ENCODE measurements at regions not wholly inside any gene's neighbourhood (a gene's known extent, or its start where the extent isn't known, plus 50 kb on each side); places are given as distances from the start of the nearest gene placed in this dataset.

DNA sequence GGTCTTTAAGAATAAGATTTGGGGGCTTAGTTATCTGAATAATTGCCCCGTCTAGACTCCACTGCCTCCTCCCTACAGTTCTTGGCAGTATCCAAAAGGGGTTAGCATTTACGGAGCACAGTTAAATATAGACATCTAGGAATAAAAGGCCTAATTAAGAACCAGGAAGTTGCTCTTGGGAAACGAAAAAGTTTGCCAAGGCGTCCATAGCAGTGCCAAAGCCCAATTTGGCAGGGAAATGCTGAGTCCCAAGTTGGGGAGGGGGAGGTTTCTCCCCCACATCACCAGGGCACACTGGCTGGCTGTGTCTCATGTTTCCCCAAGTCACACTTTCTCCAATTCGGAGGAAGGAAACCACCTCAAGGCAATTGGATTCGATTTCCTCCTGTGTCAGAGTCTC lies 338.7 kb downstream of the FBXW7 start:
- no peak overlapping the region for H3K4me3 Mint-ChIP-seq
- TF ChIP-seq, protein P1, sequence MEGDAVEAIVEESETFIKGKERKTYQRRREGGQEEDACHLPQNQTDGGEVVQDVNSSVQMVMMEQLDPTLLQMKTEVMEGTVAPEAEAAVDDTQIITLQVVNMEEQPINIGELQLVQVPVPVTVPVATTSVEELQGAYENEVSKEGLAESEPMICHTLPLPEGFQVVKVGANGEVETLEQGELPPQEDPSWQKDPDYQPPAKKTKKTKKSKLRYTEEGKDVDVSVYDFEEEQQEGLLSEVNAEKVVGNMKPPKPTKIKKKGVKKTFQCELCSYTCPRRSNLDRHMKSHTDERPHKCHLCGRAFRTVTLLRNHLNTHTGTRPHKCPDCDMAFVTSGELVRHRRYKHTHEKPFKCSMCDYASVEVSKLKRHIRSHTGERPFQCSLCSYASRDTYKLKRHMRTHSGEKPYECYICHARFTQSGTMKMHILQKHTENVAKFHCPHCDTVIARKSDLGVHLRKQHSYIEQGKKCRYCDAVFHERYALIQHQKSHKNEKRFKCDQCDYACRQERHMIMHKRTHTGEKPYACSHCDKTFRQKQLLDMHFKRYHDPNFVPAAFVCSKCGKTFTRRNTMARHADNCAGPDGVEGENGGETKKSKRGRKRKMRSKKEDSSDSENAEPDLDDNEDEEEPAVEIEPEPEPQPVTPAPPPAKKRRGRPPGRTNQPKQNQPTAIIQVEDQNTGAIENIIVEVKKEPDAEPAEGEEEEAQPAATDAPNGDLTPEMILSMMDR (IDR thresholded peaks at IDR 0.05): no peak
- Histone ChIP-seq H4K20me1 (ENCODE audit: insufficient read depth, low read length) (no peaks in the 10 kb centered on the region), H3K36me3 (replicated peaks in 1 of 2; ENCODE audit: control insufficient read depth in 1 of 2, insufficient read depth in 2 of 2, low read length in 2 of 2) (no peaks in the 10 kb centered on the region), H3K79me2 (ENCODE audit: insufficient read depth, low read length) (no peaks in the 10 kb centered on the region), H2AFZ (ENCODE audit: insufficient read depth, low read depth, low read length, poor library complexity, severe bottlenecking) (no peak overlapping the region), H3K9me3 (replicated peaks in 1 of 2; ENCODE audit: control insufficient read depth in 1 of 2, insufficient read depth in 1 of 2, low read length in 2 of 2) (no peaks in the 10 kb centered on the region), H3K4me3 (replicated peaks in 1 of 3; ENCODE audit: low read depth in 2 of 3, low read length in 3 of 3) (no peak overlapping the region), H3K4me1 (ENCODE audit: control insufficient read depth in 1 of 2, insufficient read depth in 2 of 2, low read length in 2 of 2) (no peaks in the 10 kb centered on the region), H3K27ac (ENCODE audit: low read depth in 1 of 2, low read length in 2 of 2) (no peak overlapping the region), H3K4me2 (replicated peaks; ENCODE audit: extremely low read depth, low read length, poor library complexity, severe bottlenecking) (no peak overlapping the region), H3K27me3 (ENCODE audit: control insufficient read depth in 2 of 2, insufficient read depth in 2 of 2, low read length in 2 of 2) (no peaks in the 10 kb centered on the region), H3K9ac (ENCODE audit: insufficient read depth, low read length, poor library complexity, severe bottlenecking) (no peak overlapping the region)
- intact Hi-C loops (cut with micrococcal nuclease): no loop called here
- H3K27ac Mint-ChIP-seq: no peak overlapping the region
- H3K9me3 Mint-ChIP-seq: peaks cover 0 to 7% (median 0%) of the 10 kb centered on the region in 7 donors
- H3K27me3 Mint-ChIP-seq (ENCODE audit: low read depth in 3 of 3): peaks cover 0 to 3% (median 1%) of the 10 kb centered on the region in 3 donors
- no peak for DNase-seq
- H3K36me3 Mint-ChIP-seq: no peaks in the 10 kb centered on the region
- WGBS (ENCODE audit: insufficient coverage): no CpG with 5 or more reads among the region's 6 CpGs
- no peaks in the 10 kb centered on the region for H3K4me1 Mint-ChIP-seq

DNA sequence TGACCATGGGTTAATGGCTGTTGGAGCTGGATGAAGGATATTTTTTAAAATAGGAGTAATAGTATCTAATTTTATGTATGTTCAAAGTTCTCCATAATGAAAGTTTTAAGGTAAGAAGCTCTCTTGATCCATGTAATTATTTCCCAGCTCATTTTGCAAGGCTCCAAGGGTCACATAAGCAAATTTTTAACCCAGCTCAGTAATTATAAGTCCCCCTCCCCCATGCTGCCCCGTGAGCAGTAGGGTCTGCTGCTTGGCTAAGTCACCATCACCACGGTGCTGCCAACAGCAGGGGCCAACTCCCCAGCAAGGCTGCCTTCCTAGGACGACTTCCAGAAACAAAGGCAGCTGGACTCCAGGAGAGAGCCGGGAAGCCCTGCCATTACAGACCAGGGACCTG lies 340.0 kb downstream of the FBXW7 start:
- Mint-ChIP-seq H3K4me3 (no peak overlapping the region), H3K4me1 (no peaks in the 10 kb centered on the region), H3K27me3 (ENCODE audit: low read depth in 3 of 3) (peaks cover 0 to 3% (median 0%) of the 10 kb centered on the region in 3 donors), H3K9me3 (peaks cover 0 to 4% (median 0%) of the 10 kb centered on the region in 7 donors), H3K27ac (no peak overlapping the region), H3K36me3 (no peaks in the 10 kb centered on the region)
- H3K79me2 ChIP-seq (ENCODE audit: insufficient read depth, low read length): no peaks in the 10 kb centered on the region
- no peak overlapping the region for H3K4me2 ChIP-seq (replicated peaks; ENCODE audit: extremely low read depth, low read length, poor library complexity, severe bottlenecking)
- H3K4me3 ChIP-seq (replicated peaks in 1 of 3; ENCODE audit: low read depth in 2 of 3, low read length in 3 of 3): no peak overlapping the region
- DNase-seq: no peak
- no peaks in the 10 kb centered on the region for H3K9me3 ChIP-seq (replicated peaks in 1 of 2; ENCODE audit: control insufficient read depth in 1 of 2, insufficient read depth in 1 of 2, low read length in 2 of 2)
- no peaks in the 10 kb centered on the region for H3K4me1 ChIP-seq (ENCODE audit: control insufficient read depth in 1 of 2, insufficient read depth in 2 of 2, low read length in 2 of 2)
- H3K27ac ChIP-seq (ENCODE audit: low read depth in 1 of 2, low read length in 2 of 2): no peak overlapping the region
- no peaks in the 10 kb centered on the region for H4K20me1 ChIP-seq (ENCODE audit: insufficient read depth, low read length)
- TF ChIP-seq, protein P1 (IDR thresholded peaks at IDR 0.05): no peak
- no peaks in the 10 kb centered on the region for H3K36me3 ChIP-seq (replicated peaks in 1 of 2; ENCODE audit: control insufficient read depth in 1 of 2, insufficient read depth in 2 of 2, low read length in 2 of 2)
- no peak overlapping the region for H3K9ac ChIP-seq (ENCODE audit: insufficient read depth, low read length, poor library complexity, severe bottlenecking)
- no peak overlapping the region for H2AFZ ChIP-seq (ENCODE audit: insufficient read depth, low read depth, low read length, poor library complexity, severe bottlenecking)
- intact Hi-C loops (cut with micrococcal nuclease): no loop called here
- WGBS (ENCODE audit: insufficient coverage): 98% methylated on average over 4 of the region's 4 CpGs
- no peaks in the 10 kb centered on the region for H3K27me3 ChIP-seq (ENCODE audit: control insufficient read depth in 2 of 2, insufficient read depth in 2 of 2, low read length in 2 of 2)

Data from CD14-positive monocyte (primary cell).